Body of pancreas (tissue), 4 donors: ENCODE measurements at regions not wholly inside any gene's neighbourhood (a gene's known extent, or its start where the extent isn't known, plus 50 kb on each side); places are given as distances from the start of the nearest gene placed in this dataset.

Source experiments
- CTCF ChIP-seq, 7 experiments: fragments of 450-650 bp in 4 of 7; fragments of 200-600 bp in 3 of 7; sonication (generic) in 3 of 7; IDR thresholded peaks; one replicate each; pipeline ENCODE4 v1.5.1; 2016 to 2019; ENCODE audit warnings: antibody characterized with exemption in 7 of 7
- POLR2A ChIP-seq, 3 donors: fragments of 450-650 bp; IDR thresholded peaks; one replicate each; pipeline ENCODE4 v1.6.1; 2016; ENCODE audit warnings: antibody characterized with exemption in 3 of 3, mild to moderate bottlenecking in 2 of 3

DNA sequence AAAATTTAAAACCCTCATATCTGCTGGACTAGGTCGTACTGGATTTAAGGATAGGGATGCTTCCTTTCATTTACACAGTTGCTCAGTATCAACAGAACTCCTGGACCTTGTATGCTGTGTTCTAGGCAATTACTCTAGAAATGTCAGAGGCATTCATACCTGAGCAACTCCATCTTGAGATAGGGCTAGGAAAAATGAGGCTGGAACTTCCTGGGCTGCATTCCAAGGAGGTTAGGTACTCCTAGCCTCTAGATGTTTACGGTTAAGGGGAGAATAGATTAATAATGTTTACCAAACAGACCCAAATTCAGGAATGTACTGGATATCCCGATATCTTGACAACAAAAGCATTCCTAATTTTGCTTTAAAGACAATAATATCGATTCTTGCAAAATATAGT, 84.7 kb upstream of the NLGN4X start:
- TF ChIP-seq CTCF (IDR thresholded peaks at IDR 0.05) (no peak), POLR2A (IDR thresholded peaks at IDR 0.05) (no peak)
